ENCODE measurements at regions not wholly inside any gene's neighbourhood (a gene's known extent, or its start where the extent isn't known, plus 50 kb on each side); places are given as distances from the start of the nearest gene placed in this dataset.

- no peak for TF ChIP-seq POLR2A (IDR thresholded peaks at IDR 0.05)
- no peak for TF ChIP-seq CTCF (IDR thresholded peaks at IDR 0.05)
Observed at GRCh38 chr5:2433086-2433485, 318.4 kb downstream of the IRX2 start.

Data from lower leg skin (tissue), 3 donors.